Glomerular endothelial cell (primary cell): ENCODE measurements at regions not wholly inside any gene's neighbourhood (a gene's known extent, or its start where the extent isn't known, plus 50 kb on each side); places are given as distances from the start of the nearest gene placed in this dataset.

ENCODE experiments used
- DNase-seq: peaks from one replicate; pipeline ENCODE4 v3.0.0-alpha.2; 2011; ENCODE audit warnings: low read depth, low spot score; ENCODE audit errors: extremely low read depth

GRCh38 chr2:59654710-59655109 lies 898.7 kb downstream of the BCL11A start:
- DNase-seq = no peak

GRCh38 chr2:59653164-59653563 lies 900.3 kb downstream of the BCL11A start:
- DNase-seq = no peak

GRCh38 chr2:59630789-59631188 lies 922.7 kb downstream of the BCL11A start:
- no peak for DNase-seq

- no peak for DNase-seq
These were observed 925.9 kb downstream of the BCL11A start for GRCh38 chr2:59627599-59627998.

GRCh38 chr2:59622599-59623308 lies 930.7 kb downstream of the BCL11A start:
- DNase-seq = no peak

- DNase-seq = no peak
These were observed 949.3 kb downstream of the BCL11A start for GRCh38 chr2:59604123-59604522.

GRCh38 chr2:59594671-59595222 lies 958.7 kb downstream of the BCL11A start:
- no peak for DNase-seq

- DNase-seq = no peak
These were observed 962.7 kb downstream of the BCL11A start for GRCh38 chr2:59590798-59591197.

GRCh38 chr2:59589881-59590280 lies 963.6 kb downstream of the BCL11A start:
- no peak for DNase-seq

GRCh38 chr2:59588286-59588685 lies 965.2 kb downstream of the BCL11A start:
- DNase-seq = no peak

- DNase-seq = no peak
These were observed 967.3 kb downstream of the BCL11A start for GRCh38 chr2:59586176-59586575.

- no peak for DNase-seq
These were observed 967.8 kb downstream of the BCL11A start for GRCh38 chr2:59585655-59586054.

- no peak for DNase-seq
These were observed 968.5 kb downstream of the BCL11A start for GRCh38 chr2:59584958-59585357.

GRCh38 chr2:59583173-59583765 lies 970.2 kb downstream of the BCL11A start:
- no peak for DNase-seq

- no peak for DNase-seq
These were observed 975.1 kb downstream of the BCL11A start for GRCh38 chr2:59578349-59578748.

- DNase-seq = no peak
These were observed 978.3 kb downstream of the BCL11A start for GRCh38 chr2:59575191-59575590.

GRCh38 chr2:59572227-59572626 lies 981.2 kb downstream of the BCL11A start:
- no peak for DNase-seq

- DNase-seq = no peak
These were observed 982.6 kb downstream of the BCL11A start for GRCh38 chr2:59570818-59571217.

- no peak for DNase-seq
These were observed 984.3 kb downstream of the BCL11A start for GRCh38 chr2:59569124-59569523.

GRCh38 chr2:59568461-59568860 lies 985.0 kb downstream of the BCL11A start:
- no peak for DNase-seq

GRCh38 chr2:59567151-59567550 lies 986.3 kb downstream of the BCL11A start:
- DNase-seq = no peak

- no peak for DNase-seq
These were observed 986.7 kb downstream of the BCL11A start for GRCh38 chr2:59566739-59567138.
